GM12874 (cell line): ENCODE measurements at regions not wholly inside any gene's neighbourhood (a gene's known extent, or its start where the extent isn't known, plus 50 kb on each side); places are given as distances from the start of the nearest gene placed in this dataset.

Experiments used
- CTCF ChIP-seq: IDR thresholded peaks from 2 replicates; pipeline ENCODE4 v1.5.1; 2011; ENCODE audit warnings: low read depth, mild to moderate bottlenecking, control low read depth, low read length, moderate library complexity; ENCODE audit not compliant: insufficient read depth

DNA sequence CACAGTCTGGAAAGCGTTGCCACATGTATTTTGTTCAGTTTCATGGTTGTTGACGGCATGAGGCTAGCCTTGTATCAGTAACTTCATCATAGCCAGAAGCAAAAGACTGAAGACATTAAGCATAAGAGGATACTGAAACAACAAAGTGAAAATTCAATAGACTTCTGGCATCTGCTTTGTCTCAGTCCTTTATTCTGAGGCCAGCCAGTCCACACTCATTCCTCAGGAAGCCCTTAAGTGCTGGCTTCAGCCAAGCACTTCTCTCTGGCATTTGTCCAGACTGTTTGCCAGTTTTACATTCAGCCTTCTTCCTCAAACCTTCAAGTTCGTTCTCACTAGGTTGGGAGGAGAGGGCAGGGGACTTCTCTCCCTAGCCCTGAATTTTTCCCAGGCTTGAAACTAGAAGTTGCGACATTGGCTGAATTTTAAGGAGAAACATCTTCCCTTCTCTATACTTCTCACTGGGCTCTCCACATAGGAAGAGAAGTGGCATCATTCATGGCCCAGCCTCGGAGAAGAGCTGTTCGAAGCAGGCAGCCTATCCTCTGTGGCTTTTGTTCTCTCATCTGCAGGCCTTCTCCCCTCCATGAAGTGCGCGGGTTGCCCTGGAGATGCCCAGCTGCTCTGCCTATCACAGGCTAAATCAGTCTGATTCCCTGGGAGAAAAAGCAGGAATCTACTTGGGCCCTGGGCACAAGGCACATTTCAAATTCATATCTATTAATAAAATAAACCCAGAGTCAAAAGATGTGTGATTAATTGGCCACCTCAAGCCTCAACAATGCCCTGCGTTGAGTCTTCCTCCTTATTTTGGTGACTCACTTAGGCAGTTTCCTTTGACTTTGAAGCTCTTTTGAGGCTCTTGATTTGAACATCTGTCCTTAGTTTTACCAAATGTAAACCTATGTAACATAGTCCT, 130.9 kb upstream of the PLEKHA5 start:
- no peak for TF ChIP-seq CTCF

- TF ChIP-seq CTCF: no peak
Observed at GRCh38 chr12:19000836-19001235, 128.7 kb upstream of the PLEKHA5 start.

DNA sequence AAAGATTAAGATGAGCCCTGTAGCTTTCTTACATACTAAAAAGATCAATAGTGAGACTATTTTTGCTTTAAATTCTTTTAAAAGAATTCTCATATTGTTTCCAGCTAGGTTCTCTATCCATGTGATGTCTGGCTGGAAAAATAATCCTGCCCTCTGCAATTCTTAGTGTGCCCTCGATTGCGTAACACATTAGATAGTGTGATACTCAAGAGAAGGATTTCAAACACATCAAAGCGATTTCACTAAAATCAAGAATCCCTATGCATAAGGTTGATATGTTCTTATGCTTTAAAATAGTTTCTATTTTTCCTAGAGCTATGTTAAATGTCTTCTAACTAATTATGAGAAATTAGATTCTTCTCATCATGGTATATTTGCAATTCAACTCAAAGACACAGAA, 127.3 kb upstream of the PLEKHA5 start:
- TF ChIP-seq CTCF: no peak

- no peak for TF ChIP-seq CTCF
Observed at GRCh38 chr12:19003141-19003540, 126.4 kb upstream of the PLEKHA5 start.

DNA sequence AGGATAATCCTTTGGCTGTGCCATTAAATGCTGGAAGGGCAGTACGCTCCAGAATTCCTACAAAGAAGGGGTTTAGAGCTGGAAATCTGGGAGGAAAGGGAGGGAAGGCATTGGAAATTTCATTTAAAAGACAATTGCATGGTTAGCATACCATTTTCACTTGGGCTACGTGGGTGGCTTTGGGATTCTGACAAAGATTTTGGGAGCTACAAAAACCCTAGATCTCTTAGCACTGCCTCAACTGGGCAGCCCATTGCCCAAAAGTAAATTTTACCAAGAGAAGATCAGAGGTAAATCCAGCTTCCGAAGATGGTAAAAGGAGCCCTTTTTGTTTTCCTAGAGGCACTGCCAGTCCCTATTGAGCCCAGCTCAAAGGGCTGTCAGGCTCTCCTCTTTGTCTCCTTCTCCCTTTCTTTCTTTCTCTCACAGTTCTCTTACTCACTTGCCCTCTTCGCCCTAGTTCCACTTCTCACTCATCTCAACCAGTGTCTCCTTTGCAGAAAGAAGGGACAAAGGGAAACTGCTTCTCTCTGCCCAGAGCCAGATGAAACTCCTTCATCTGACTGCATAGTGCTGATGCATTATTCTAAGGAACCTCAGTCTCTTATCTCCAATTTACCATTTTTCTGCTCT, 125.4 kb upstream of the PLEKHA5 start:
- TF ChIP-seq CTCF: no peak

GRCh38 chr12:19005257-19005801, 124.2 kb upstream of the PLEKHA5 start:
- no peak for TF ChIP-seq CTCF

GRCh38 chr12:19006626-19007137, 122.9 kb upstream of the PLEKHA5 start:
- no peak for TF ChIP-seq CTCF
